Smooth muscle cell of the brain vasculature (primary cell): ENCODE measurements at regions not wholly inside any gene's neighbourhood (a gene's known extent, or its start where the extent isn't known, plus 50 kb on each side); places are given as distances from the start of the nearest gene placed in this dataset.

ENCODE experiments used
- DNase-seq: peaks from one replicate; pipeline ENCODE4 v3.0.0-alpha.2; 2012; ENCODE audit warnings: low read depth, low spot score

- no peak for DNase-seq
Measured at GRCh38 chr3:21801631-21802030, 50.6 kb upstream of the ZNF385D start.

GRCh38 chr3:21803604-21804003, 52.6 kb upstream of the ZNF385D start:
- no peak for DNase-seq

DNA sequence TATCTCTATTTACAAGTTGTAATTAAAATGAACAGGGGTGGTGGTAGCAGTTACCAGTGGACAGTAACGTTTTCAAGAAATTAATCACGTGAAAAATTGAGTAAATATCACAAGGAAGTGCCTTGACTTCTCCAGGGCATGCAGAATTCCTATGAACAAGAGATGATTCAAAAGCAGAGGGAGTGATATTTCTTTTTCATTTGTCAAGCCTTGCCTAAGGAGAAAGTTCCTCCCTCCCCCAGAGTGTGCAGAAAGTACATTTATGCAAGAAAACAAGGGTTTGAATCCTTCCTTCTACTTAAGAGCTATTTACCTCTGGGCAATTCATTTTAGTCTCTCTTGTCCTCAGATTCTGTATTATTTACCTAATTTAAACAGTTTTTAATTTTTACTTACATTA, 53.3 kb upstream of the ZNF385D start:
- no peak for DNase-seq

DNA sequence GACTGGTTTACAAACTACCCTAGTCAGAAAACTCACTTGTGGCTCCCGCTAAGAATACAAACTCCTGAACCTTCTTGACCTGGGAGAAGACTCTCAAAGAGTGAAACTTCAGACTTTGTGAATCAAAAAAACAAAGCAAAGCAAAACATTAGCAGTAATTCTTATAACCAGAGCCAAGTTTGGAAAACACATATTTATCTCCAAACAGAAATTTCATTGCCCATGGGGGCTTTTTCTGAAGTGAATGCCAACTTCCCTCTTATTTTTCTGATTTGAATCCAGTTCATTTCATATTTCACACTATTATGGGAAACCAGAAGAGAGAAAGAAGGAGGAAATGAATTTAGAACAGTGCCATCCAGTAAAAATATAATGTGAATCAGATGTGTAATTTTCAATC, 55.7 kb upstream of the ZNF385D start:
- no peak for DNase-seq

DNA sequence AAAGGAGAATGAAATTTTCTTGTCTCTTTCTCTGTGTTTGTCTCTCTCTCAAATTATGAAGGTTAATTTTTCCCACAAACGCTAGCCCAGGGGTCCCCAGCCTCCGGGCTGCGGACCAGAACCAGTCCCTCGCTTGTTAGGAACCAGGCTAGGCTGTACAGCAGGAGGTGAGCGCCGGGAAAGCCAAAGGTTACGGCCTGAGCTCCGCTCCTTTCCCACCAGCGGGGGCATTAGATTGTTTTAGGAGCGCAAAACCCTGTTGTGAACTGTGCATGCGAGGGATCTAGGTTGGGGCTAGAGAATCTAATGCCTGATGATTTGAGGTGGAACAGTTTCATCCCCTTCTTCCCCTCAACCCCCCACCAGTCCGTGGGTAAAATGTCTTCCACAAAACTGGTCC, 74.7 kb upstream of the ZNF385D start:
- DNase-seq = no peak

DNA sequence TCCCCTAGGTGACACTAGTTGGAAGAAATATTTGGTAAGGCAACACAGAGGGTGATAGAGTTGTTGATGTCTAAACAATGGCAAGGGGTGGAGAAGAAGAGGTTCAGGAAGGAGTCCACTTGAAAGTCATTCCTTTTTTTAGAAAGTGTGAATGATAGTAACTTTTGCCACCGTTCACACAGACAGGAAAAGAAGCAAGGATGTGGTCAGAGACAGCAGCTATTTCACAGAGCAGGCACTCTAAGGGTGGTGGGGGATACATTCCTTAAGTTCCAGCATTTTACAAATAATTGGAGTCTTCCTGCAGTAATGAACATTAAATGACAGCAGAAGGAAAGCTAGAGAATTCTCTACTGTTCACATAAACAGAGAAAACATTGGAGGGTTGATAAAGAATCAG, 75.4 kb upstream of the ZNF385D start:
- DNase-seq = no peak

DNA sequence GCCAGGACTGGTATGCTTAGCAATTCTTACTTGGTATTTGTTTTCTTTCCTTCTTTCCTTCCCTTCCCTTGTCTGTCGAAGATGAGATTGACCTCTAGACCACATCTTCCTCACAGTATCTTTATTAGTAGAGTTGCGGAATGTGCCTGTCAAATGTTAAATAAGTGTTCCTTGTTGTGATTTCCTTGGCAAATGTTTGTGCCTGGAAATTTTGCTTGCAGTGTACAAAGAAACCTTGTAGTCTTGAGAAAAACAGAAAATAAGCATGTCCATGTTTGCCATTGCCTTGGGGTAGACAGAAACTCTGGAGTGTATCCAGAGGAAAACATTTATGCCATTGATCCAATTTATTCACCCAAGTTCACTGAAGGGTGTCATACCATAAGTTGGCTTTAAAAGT, 79.5 kb upstream of the ZNF385D start:
- no peak for DNase-seq

DNA sequence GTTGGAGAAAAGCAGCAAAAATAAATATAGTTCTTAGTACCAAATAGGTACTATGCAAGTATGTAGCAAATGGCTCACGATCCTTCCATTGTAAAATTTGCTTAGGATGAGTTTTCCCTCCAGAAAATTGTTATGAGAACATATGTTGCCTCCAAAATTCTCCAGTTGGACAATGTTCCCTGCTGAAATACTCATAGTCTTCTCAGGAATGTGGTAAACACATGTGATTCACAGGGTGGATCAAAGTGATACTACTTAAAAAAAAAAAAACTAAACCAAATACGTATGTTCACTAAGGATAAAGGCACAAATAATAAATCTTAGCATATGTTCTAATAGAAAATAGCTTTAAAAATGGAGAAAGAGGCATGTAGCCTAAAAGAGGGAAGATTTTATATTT, 84.3 kb upstream of the ZNF385D start:
- no peak for DNase-seq

GRCh38 chr3:21836227-21836626, 85.2 kb upstream of the ZNF385D start:
- no peak for DNase-seq

DNA sequence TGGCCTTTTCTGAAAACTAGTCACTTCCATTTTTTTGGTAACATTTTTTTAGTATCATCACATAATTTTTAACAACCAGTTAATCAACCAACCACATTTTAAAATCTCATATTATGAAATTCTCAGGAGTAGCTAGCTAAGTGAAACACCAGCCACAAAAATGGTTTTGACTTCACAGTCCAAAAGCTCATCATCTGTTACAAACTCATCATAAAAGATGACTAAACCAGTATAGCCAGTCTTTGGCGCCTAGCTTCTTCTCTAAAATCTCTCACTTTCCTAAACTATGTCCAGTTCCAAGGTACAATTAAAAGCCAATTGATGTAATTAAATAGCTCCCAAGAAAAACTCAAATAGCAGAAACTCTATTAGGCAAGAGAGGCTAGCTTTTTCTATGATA, 88.2 kb upstream of the ZNF385D start:
- DNase-seq = no peak

- peak; percentile 68 for DNase-seq
Measured at GRCh38 chr3:21839592-21839991, 88.6 kb upstream of the ZNF385D start.

- DNase-seq = no peak
Measured at GRCh38 chr3:21847005-21847404, 96.0 kb upstream of the ZNF385D start.

GRCh38 chr3:21859124-21860081, 108.4 kb upstream of the ZNF385D start:
- DNase-seq = peak; percentile 53

GRCh38 chr3:21860082-21860475, 109.1 kb upstream of the ZNF385D start:
- no peak for DNase-seq

- no peak for DNase-seq
Measured at GRCh38 chr3:21860657-21861056, 109.6 kb upstream of the ZNF385D start.

- no peak for DNase-seq
Measured at GRCh38 chr3:21876782-21877181, 125.8 kb upstream of the ZNF385D start.

GRCh38 chr3:21877214-21877754, 126.3 kb upstream of the ZNF385D start:
- no peak for DNase-seq

- no peak for DNase-seq
Measured at GRCh38 chr3:21879184-21879886, 128.3 kb upstream of the ZNF385D start.

DNA sequence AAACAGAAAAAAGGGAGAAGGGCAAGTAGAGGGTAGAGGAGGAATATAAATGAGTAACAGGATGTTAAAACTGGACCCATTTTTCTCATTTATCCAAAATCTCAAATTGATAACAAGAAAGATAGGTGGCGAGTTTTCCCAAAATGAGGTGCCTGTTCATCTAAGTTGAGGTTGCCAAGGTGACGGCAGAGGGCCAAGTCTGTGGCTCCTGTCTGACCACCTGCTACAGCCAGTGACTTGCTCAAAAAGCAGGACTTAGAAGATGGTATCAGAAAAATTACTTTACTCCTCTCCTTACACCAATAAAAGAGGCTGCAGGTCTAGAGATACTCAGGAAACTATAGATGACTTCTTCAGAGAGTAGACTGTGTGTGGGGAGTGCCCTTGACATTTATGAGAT, 137.6 kb upstream of the ZNF385D start:
- DNase-seq = no peak

- no peak for DNase-seq
Measured at GRCh38 chr3:21889166-21889565, 138.2 kb upstream of the ZNF385D start.

DNA sequence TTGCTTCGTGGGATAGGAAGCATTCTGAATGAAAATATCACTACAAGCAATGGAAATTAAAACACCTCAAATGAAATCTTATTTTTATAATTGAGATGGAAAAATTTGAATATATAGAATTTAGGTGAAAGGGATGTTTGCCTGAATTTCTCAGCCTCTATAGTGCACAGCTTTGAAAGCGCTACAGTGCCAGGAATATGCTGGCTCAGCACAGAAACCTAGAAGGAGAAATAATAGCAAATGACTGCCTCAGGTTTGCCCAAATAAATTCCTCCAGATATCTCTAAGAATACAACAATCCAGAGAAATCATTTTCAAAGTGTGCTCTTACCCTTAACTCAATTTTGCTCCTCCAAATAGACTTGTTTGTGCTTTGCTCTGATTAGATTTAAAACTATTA, 141.1 kb upstream of the ZNF385D start:
- DNase-seq = no peak

DNA sequence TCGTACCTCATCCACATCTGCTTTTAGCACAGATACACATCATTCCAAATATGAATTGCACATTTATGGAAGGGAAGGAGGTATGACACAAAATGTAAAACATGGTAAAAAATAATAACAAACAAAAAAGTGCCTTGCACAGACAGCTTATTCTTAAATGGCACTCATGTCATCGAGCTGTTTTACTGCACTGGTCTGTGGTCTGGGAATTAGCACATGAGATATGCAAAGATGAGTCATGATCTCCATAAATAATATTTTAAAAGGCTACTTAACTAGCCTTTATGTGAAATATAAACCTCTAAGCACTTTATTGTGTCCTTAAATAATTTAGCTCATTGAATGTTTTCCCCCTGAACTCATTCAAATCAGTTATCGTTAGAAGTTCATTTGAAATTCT, 142.2 kb upstream of the ZNF385D start:
- no peak for DNase-seq
